GM18867 (cell line): ENCODE measurements at regions not wholly inside any gene's neighbourhood (a gene's known extent, or its start where the extent isn't known, plus 50 kb on each side); places are given as distances from the start of the nearest gene placed in this dataset.
"Not testable (repeated sequence)": the region's sequence is repeated elsewhere in the genome, so short reads cannot be mapped to it uniquely, and the experiment has no call there.

Source experiments
- ATAC-seq: cut with Tn5 transposase; IDR thresholded peaks from one replicate; pipeline ENCODE4 v1.9.1; 2021; ENCODE audit warnings: mild to moderate bottlenecking, moderate library complexity; ENCODE audit not compliant: unreplicated experiment

- not testable (repeated sequence) for ATAC-seq
Observed at GRCh38 chr9:97182532-97182931, 124.9 kb upstream of the CCDC180 start.

DNA sequence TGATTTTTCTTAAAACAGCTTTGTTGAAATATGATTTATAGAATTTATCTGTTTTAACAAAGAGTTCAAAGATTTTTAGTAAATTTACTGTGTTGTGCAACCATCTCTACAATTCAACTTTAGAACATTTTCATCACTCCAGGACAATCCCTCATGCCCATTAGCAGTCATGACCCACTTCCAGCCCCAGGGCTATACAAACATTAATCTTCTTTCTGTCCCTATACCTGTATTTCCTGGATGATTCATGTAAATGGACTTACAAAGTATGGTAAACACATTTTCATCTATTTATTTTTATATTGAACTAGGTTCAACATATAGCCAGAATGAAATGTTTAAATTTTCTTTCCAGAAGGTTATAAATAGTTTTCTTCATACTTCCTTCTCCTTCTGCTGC lies 127.8 kb upstream of the CCDC180 start:
- no peak for ATAC-seq

DNA sequence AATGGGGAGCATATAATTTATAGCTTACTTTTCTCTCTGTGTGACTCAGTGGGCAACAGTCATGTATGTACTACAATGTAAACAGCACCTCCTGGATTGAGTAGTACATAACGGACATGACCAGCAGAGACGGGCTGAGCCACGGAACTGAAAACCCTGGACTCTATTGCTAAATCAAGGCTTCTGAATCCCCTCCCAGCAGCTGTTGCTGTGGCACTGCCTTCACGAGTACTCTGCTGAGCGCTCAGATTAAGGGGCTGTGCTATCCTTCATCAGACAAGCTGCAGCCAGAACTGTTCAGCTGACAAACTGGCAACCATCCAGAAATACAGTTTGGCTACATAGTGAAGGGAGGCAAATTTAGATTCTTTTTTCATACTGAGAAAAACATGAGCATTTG lies 131.3 kb upstream of the CCDC180 start:
- no peak for ATAC-seq

GRCh38 chr9:97168174-97168573 lies 129.2 kb upstream of the CTSV start:
- ATAC-seq = not testable (repeated sequence)

- not testable (repeated sequence) for ATAC-seq
Observed at GRCh38 chr9:97166496-97167138, 127.7 kb upstream of the CTSV start.

DNA sequence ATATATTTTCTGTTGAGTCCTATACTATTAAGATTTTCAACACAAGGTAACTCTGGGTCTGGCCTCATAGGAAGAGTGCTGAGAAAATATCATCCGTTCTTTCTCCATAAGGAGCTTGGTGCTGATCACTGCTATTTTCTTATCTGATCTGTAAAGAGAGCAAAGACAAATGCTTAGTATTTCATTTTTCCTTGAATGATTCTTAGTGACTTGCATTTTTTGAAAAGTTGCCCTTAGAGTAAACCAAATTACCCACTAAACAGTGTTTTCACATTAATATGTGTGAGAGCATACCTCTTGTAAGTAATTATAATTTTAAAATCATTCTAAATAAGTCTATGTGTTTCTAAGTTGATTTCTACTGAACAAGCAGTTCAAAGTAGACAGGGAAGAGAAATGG lies 121.3 kb upstream of the CTSV start:
- no peak for ATAC-seq

- not testable (repeated sequence) for ATAC-seq
Observed at GRCh38 chr9:97158722-97159121, 119.8 kb upstream of the CTSV start.

DNA sequence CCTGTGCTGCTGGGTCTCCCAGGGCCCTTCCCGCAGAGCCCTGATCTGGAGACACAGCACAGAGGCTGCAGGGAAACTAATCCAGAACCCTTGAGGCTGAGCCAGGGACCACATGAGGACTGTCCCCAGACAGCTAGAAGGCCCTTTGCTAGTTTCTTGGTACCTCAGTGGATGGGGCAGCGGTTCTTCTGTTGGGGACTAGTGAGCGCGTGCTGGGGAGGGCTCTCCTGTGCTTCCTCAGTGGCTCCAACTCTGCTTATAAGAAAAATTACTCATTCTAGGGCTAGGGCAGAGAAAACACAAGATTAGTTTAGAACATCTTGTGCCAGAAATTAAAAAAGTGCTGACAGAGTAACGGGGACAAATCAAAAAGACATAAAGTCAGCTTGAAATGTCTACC lies 116.5 kb upstream of the CTSV start:
- ATAC-seq = not testable (repeated sequence)

DNA sequence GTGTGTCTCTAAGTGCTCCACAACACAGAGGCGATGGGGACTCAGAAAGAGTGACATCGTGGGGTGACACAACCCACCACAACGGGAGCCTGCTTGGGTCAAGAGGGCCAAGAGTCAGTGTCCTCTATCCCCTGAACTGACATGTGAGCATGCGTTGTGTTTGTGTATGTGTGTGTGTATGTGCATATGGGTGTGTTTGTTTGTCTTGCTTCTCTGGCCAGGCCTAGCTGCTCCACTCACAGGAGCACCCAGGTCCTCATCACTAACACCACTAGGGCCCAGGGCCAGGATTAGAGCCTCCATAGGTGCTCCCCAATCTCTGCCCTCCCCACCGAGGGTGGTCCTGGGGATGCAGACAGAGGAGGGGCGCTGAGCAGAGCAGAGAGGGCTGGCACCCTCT lies 115.0 kb upstream of the CTSV start:
- ATAC-seq = no peak

GRCh38 chr9:97153160-97153559 lies 114.2 kb upstream of the CTSV start:
- ATAC-seq = not testable (repeated sequence)

- ATAC-seq = not testable (repeated sequence)
Observed at GRCh38 chr9:97150471-97150870, 111.5 kb upstream of the CTSV start.

GRCh38 chr9:97148428-97148827 lies 109.5 kb upstream of the CTSV start:
- not testable (repeated sequence) for ATAC-seq

- ATAC-seq = not testable (repeated sequence)
Observed at GRCh38 chr9:97145680-97146079, 106.7 kb upstream of the CTSV start.

DNA sequence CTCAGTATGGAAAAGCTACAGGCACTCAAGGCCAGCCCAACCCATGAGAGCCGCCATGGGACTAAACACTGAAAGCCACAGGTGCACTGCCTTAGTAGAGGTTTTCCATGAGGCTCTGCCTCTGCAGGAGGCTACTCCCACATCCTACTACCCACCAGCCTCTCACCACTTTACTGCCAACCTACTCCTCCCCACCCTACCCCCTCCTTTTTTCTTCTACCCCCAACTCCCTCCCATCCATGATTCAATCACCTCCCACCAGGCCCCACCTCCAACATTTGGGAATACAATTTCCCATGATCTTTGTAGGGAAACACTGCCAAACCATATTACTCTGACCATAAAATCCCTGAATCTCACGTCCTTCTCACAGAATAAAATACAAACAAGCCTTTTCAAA lies 101.6 kb upstream of the CTSV start:
- no peak for ATAC-seq

- ATAC-seq = no peak
Observed at GRCh38 chr9:97136421-97136820, 97.5 kb upstream of the CTSV start.

DNA sequence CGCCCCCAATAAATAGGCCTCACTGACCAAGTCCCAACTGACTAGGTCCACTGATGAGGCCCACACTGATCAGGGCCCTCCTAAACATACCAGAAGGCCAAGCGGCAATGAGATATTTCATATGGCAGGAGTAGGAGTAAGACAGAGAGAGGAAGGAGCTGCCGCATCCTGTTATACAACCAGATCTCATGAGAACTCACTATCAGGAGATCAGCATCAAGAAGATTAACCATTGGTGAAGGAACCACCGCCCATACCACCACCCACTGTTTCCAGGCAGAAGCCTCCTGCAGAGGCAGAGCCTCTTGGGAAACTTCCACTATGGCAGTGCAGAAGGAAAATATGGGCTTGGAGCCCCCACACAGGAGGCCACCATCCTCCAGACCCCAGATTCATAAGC lies 95.0 kb upstream of the CTSV start:
- ATAC-seq = not testable (repeated sequence)

- ATAC-seq = no peak
Observed at GRCh38 chr9:97132865-97133264, 93.9 kb upstream of the CTSV start.

GRCh38 chr9:97130864-97131263 lies 91.9 kb upstream of the CTSV start:
- ATAC-seq = not testable (repeated sequence)

GRCh38 chr9:97130387-97130786 lies 91.4 kb upstream of the CTSV start:
- ATAC-seq = not testable (repeated sequence)

- ATAC-seq = no peak
Observed at GRCh38 chr9:97128919-97129318, 90.0 kb upstream of the CTSV start.

DNA sequence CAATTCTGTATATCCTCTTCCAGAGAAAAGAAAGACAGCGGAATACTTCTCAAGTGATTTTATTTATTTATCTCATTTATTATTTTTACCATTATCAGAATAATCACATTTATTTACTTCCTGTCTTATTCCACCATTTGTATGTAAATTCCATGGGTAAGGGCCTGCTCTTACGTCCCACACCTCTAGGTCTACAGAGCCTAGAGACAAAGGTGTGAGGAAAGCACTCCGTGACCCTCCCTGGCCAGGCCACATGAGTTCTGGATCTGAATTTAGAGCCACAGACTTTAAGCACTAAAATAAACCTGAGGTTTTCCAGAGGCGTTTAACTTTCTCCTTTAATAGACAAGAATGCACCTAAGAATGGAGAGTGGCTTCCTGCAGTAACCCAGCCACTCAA lies 85.3 kb upstream of the CTSV start:
- no peak for ATAC-seq

DNA sequence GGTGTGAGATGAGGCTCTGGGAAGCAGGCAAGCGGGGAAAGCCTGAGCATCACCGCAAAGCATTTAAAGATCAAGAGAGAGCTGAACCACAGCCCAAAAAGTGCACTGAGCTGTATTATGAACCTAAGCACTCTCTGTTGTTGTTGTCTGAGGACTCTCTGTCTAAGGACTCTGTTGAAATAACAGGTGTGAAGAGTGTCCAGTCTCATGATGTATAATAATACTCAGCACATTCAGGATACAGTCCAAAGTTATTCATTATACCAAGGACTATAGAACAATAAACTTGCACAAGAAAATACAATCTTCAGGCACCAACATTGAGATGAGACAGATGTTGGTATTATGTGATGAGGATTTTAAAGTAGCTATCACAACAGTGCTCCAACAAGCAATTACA lies 71.8 kb upstream of the CTSV start:
- ATAC-seq = no peak

DNA sequence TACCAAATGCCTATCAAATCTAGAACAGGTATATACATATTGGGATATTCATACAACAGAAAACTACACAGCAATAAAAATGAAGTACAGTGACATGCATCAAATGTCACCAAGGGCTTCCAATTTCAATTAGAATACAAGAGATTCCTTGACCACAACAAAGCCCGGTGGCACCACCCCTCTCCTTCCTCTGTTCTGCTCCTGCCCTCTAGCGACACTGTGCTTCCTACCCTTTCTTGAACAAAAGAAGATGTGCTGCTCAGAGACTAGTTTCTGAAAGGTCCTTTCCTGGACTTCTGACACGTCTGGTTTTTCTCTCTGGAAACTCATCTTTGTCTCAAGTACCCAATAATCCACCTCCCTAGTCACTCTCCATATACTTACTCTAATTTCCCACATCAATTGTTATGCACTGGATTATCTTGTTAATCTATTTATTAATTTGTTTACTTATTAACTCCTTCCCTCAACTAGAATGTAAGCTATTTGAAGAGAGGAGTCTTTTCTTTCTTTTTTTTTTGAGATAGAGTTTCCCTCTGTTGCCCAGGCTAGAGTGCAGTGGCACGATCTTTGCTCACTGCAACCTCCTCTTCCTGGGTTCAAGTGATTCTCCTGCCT lies 70.4 kb upstream of the CTSV start:
- no peak for ATAC-seq
